H1 (cell line): ENCODE measurements at regions not wholly inside any gene's neighbourhood (a gene's known extent, or its start where the extent isn't known, plus 50 kb on each side); places are given as distances from the start of the nearest gene placed in this dataset.

Experiments used
- CTCF ChIA-PET: fragments of 300-600 bp; sonication (Branson Sonifier 250); formaldehyde crosslinking; loops from one replicate; lab custom pipeline; 2021; ENCODE audit not compliant: partially characterized antibody; lab: Charles Lee
- POLR2A ChIA-PET: fragments of 300-600 bp; sonication (Branson Sonifier 250); formaldehyde crosslinking; loops from one replicate; lab custom pipeline; 2021; ENCODE audit warnings: inconsistent platforms; ENCODE audit not compliant: partially characterized antibody; lab: Charles Lee
- DNase-seq, 2 experiments: peaks; one replicate each; pipeline versions ENCODE4 v3.0.0 to v3.0.0-alpha.2; 2010 to 2022; ENCODE audit warnings: low spot score in 2 of 2, low read depth in 1 of 2, mixed read lengths in 1 of 2
- FAIRE-seq: peaks from 2 replicates; lab custom pipeline; 2011; peaks lifted over from hg19 to GRCh38; lab: Jason Lieb, UNC
- H2AFZ ChIP-seq: 2 replicates; pipeline ENCODE4 v1.8.1; 2012; ENCODE audit warnings: low read length, inconsistent platforms
- H2AK5ac ChIP-seq: 2 replicates; pipeline ENCODE4 v1.6.1; 2013; ENCODE audit warnings: low read depth, low read length
- H2BK120ac ChIP-seq: replicated peaks from 2 replicates; pipeline ENCODE3; 2013; ENCODE audit warnings: low read depth, low read length, inconsistent platforms
- H2BK12ac ChIP-seq: 2 replicates; pipeline ENCODE4 v1.6.1; 2013; ENCODE audit warnings: low read depth, low read length
- H2BK15ac ChIP-seq: 2 replicates; pipeline ENCODE4 v1.6.1; 2013; ENCODE audit warnings: low read length
- H2BK20ac ChIP-seq: 2 replicates; pipeline ENCODE4 v1.6.1; 2013; ENCODE audit warnings: low read length
- H2BK5ac ChIP-seq: 2 replicates; pipeline ENCODE4 v1.6.1; 2013; ENCODE audit warnings: low read depth, low read length
- H3K14ac ChIP-seq: 2 replicates; pipeline ENCODE4 v1.6.1; 2013; ENCODE audit warnings: inconsistent platforms; ENCODE audit not compliant: insufficient read length
- H3K18ac ChIP-seq: 2 replicates; pipeline ENCODE4 v1.6.1; 2013; ENCODE audit warnings: low read length; ENCODE audit errors: extremely low read depth
- H3K23ac ChIP-seq: 2 replicates; pipeline ENCODE4 v1.6.1; 2013; ENCODE audit warnings: inconsistent platforms; ENCODE audit not compliant: insufficient read length
- H3K23me2 ChIP-seq: 2 replicates; pipeline ENCODE4 v1.6.1; 2013; ENCODE audit warnings: low read depth, low read length
- H3K27ac ChIP-seq: 2 replicates; pipeline ENCODE4 v1.6.1; 2011; ENCODE audit warnings: low read depth, low read length, inconsistent platforms
- H3K27me3 ChIP-seq, 4 experiments: replicated peaks in 1 of 4; 1 replicate in 1 of 4; 2 replicates in 3 of 4; pipeline versions ENCODE4 v1.6.1 to v1.8.1; 2011 to 2013; ENCODE audit warnings: low read length in 3 of 4, mild to moderate bottlenecking in 3 of 4, inconsistent platforms in 2 of 4, mixed read lengths in 2 of 4, moderate library complexity in 1 of 4; ENCODE audit not compliant: control insufficient read depth in 3 of 4, insufficient read depth in 3 of 4; ENCODE audit errors: extremely low read depth in 1 of 4
- H3K36me3 ChIP-seq, 4 experiments: 2 replicates each; pipeline versions ENCODE4 v1.6.1 to v1.8.1; 2011 to 2013; ENCODE audit warnings: mild to moderate bottlenecking in 4 of 4, low read length in 3 of 4, moderate library complexity in 2 of 4, control low read depth in 1 of 4, inconsistent platforms in 1 of 4; ENCODE audit not compliant: insufficient read depth in 4 of 4, control insufficient read depth in 2 of 4
- H3K4ac ChIP-seq: replicated peaks from 2 replicates; pipeline ENCODE3; 2013; ENCODE audit warnings: low read length, low read depth, mixed read lengths, inconsistent platforms; ENCODE audit not compliant: insufficient read length
- H3K4me1 ChIP-seq, 4 experiments: replicated peaks in 1 of 4; 1 replicate in 1 of 4; 2 replicates in 3 of 4; pipeline versions ENCODE4 v1.6.1 to v1.8.1; 2011 to 2013; ENCODE audit warnings: low read length in 3 of 4, inconsistent platforms in 2 of 4, mixed read lengths in 1 of 4; ENCODE audit not compliant: insufficient read depth in 4 of 4, control insufficient read depth in 3 of 4
- H3K4me2 ChIP-seq, 2 experiments: 2 replicates each; pipeline versions ENCODE4 v1.6.1 to v1.8.1; 2011 to 2013; ENCODE audit warnings: low read depth in 2 of 2, low read length in 2 of 2, control low read depth in 1 of 2, inconsistent platforms in 1 of 2, mild to moderate bottlenecking in 1 of 2; ENCODE audit not compliant: insufficient read depth in 1 of 2
- H3K4me3 ChIP-seq, 4 experiments: fragments of 200-600, 300-600 bp in 1 of 4; sonication (generic), shearing (Covaris generic), sonication (Bioruptor Twin) in 1 of 4; 2 replicates each; pipeline versions ENCODE4 v1.5.1 to v1.8.1; 2011 to 2016; ENCODE audit warnings: low read length in 4 of 4, low read depth in 3 of 4, control low read depth in 2 of 4, inconsistent platforms in 2 of 4, mild to moderate bottlenecking in 2 of 4, mixed read lengths in 1 of 4, moderate library complexity in 1 of 4; ENCODE audit not compliant: insufficient read depth in 2 of 4; ENCODE audit errors: extremely low read depth in 1 of 4
- H3K56ac ChIP-seq: replicated peaks from 2 replicates; pipeline ENCODE3; 2013; ENCODE audit warnings: low read depth, mild to moderate bottlenecking, mixed read lengths, low read length, inconsistent platforms; ENCODE audit not compliant: insufficient read length
- H3K79me1 ChIP-seq: 2 replicates; pipeline ENCODE4 v1.6.1; 2013; ENCODE audit warnings: low read depth, low read length, control low read depth
- H3K79me2 ChIP-seq, 2 experiments: 2 replicates each; pipeline versions ENCODE4 v1.6.1 to v1.8.1; 2012 to 2013; ENCODE audit warnings: low read length in 2 of 2, mild to moderate bottlenecking in 2 of 2, inconsistent platforms in 1 of 2; ENCODE audit not compliant: insufficient read depth in 2 of 2, control insufficient read depth in 1 of 2
- H3K9ac ChIP-seq, 4 experiments: replicated peaks in 1 of 4; 1 replicate in 1 of 4; 2 replicates in 3 of 4; pipeline versions ENCODE4 v1.6.1 to v1.8.1; 2011 to 2013; ENCODE audit warnings: low read depth in 3 of 4, low read length in 3 of 4, control low read depth in 2 of 4, mild to moderate bottlenecking in 2 of 4, moderate library complexity in 2 of 4, inconsistent platforms in 1 of 4; ENCODE audit errors: extremely low read depth in 1 of 4
- H3K9me3 ChIP-seq, 2 experiments: 2 replicates each; pipeline versions ENCODE4 v1.6.1 to v1.8.1; 2012 to 2013; ENCODE audit warnings: mild to moderate bottlenecking in 2 of 2, moderate library complexity in 2 of 2, control low read depth in 1 of 2, inconsistent platforms in 1 of 2, low read depth in 1 of 2, low read length in 1 of 2, mixed read lengths in 1 of 2; ENCODE audit not compliant: insufficient read depth in 2 of 2
- H4K20me1 ChIP-seq, 2 experiments: replicated peaks in 1 of 2; 2 replicates each; pipeline versions ENCODE3 to v1.8.1; 2011 to 2013; ENCODE audit warnings: inconsistent platforms in 2 of 2, low read length in 2 of 2, mild to moderate bottlenecking in 1 of 2; ENCODE audit not compliant: insufficient read depth in 2 of 2, control insufficient read depth in 1 of 2
- H4K5ac ChIP-seq: 2 replicates; pipeline ENCODE4 v1.6.1; 2013; ENCODE audit warnings: low read length, low read depth, mixed read lengths, inconsistent platforms; ENCODE audit not compliant: insufficient read length
- H4K8ac ChIP-seq: 2 replicates; pipeline ENCODE4 v1.8.0; 2013; ENCODE audit warnings: mild to moderate bottlenecking, moderate library complexity, low read length, inconsistent platforms; ENCODE audit not compliant: insufficient read depth; ENCODE audit errors: extremely low read depth
- H4K91ac ChIP-seq: replicated peaks from 2 replicates; pipeline ENCODE3; 2013; ENCODE audit warnings: low read length, mixed read lengths, inconsistent platforms; ENCODE audit not compliant: insufficient read length
- ATF2 ChIP-seq: IDR thresholded peaks from 2 replicates; pipeline ENCODE4 v1.6.1; 2012; ENCODE audit warnings: low read length, inconsistent platforms
- CEBPB ChIP-seq: IDR thresholded peaks from 2 replicates; pipeline ENCODE4 v1.6.1; 2012; ENCODE audit warnings: low read depth, low read length
- E2F6 ChIP-seq: IDR thresholded peaks from 2 replicates; pipeline ENCODE4 v1.6.1; 2012; ENCODE audit warnings: inconsistent platforms
- KDM4A ChIP-seq: IDR thresholded peaks from one replicate; pipeline ENCODE4 v1.7.1; 2012; ENCODE audit warnings: low read depth, mild to moderate bottlenecking, moderate library complexity, low read length, inconsistent platforms; ENCODE audit not compliant: severe bottlenecking
- MAX ChIP-seq: IDR thresholded peaks from 2 replicates; pipeline ENCODE4 v1.6.1; 2012; ENCODE audit warnings: inconsistent platforms
- WGBS, 2 experiments: shearing (Covaris generic) in 1 of 2; methylation state at CpG; one replicate each; pipeline versions ENCODE4 v1.1.6 to v1.1.7; 2013 to 2015; ENCODE audit warnings: low lambda C conversion rate in 2 of 2, mixed read lengths in 2 of 2, inconsistent platforms in 1 of 2, low coverage in 1 of 2, missing lambda C conversion rate in 1 of 2; ENCODE audit not compliant: insufficient replicate concordance in 2 of 2, insufficient coverage in 1 of 2, insufficient read length in 1 of 2; ENCODE audit errors: extremely low coverage in 1 of 2, missing lambda C conversion rate in 1 of 2; 5-methylcytosine and 5-hydroxymethylcytosine counted together

GRCh38 chr7:130948822-130949221 lies 214.8 kb upstream of the KLF14 start:
- Histone ChIP-seq H3K4ac (no peak overlapping the region), H3K18ac (no peak overlapping the region), H4K91ac (no peak overlapping the region), H3K79me1 (no peaks in the 10 kb centered on the region), H2BK120ac (no peak overlapping the region), H3K14ac (no peak overlapping the region), H3K23me2 (no peaks in the 10 kb centered on the region), H3K4me2 (no peak overlapping the region), H2BK5ac (no peak overlapping the region), H2AFZ (no peak overlapping the region), H4K20me1 (no peaks in the 10 kb centered on the region), H3K4me1 (peaks cover 0 to 7% (median 3%) of the 10 kb centered on the region in 4 experiments; a peak in 5 of 7 replicates), H4K8ac (no peak overlapping the region), H3K23ac (no peak overlapping the region), H2AK5ac (no peak overlapping the region), H3K27me3 (no peaks in the 10 kb centered on the region), H2BK20ac (no peak overlapping the region), H3K56ac (no peak overlapping the region), H3K4me3 (no peak overlapping the region), H2BK15ac (no peak overlapping the region), H3K9me3 (no peaks in the 10 kb centered on the region), H3K9ac (no peak overlapping the region), H4K5ac (no peak overlapping the region), H2BK12ac (no peak overlapping the region), H3K36me3 (no peaks in the 10 kb centered on the region; a peak in 1 of 8 replicates), H3K79me2 (no peaks in the 10 kb centered on the region), H3K27ac (no peak overlapping the region)
- 100% methylated on average over 1 of the region's 1 CpG; no CpG with 5 or more reads in 1 of the 2 experiments for WGBS, 2 experiments
- POLR2A ChIA-PET: no interaction called here
- CTCF ChIA-PET: interaction anchor here (1.4 kb wide), 1 partner anchor 52 kb away, joined by 5 read pairs; no protein-coding TSS in a partner anchor
- FAIRE-seq (no peak), DNase-seq (no peak)
- TF ChIP-seq CEBPB (no peak), KDM4A (no peak), MAX (no peak), E2F6 (no peak), ATF2 (no peak)
